ENCODE measurements at regions not wholly inside any gene's neighbourhood (a gene's known extent, or its start where the extent isn't known, plus 50 kb on each side); places are given as distances from the start of the nearest gene placed in this dataset.

- Histone ChIP-seq H3K4me1 (ENCODE audit: control insufficient read depth in 1 of 2, insufficient read depth in 2 of 2, low read length in 2 of 2) (no peaks in the 10 kb centered on the region), H3K27ac (ENCODE audit: low read depth, low read length) (no peak overlapping the region), H3K9ac (ENCODE audit: low read length) (no peak overlapping the region), H3K9me3 (ENCODE audit: control insufficient read depth in 1 of 2, insufficient read depth in 1 of 2, low read depth in 1 of 2, low read length in 2 of 2) (0 out of 4 replicates have a peak, but pooled peaks cover 0 to 3% of the 10 kb centered on the region in 2 experiments), H4K20me1 (ENCODE audit: insufficient read depth) (no peaks in the 10 kb centered on the region), H3K36me3 (ENCODE audit: control insufficient read depth in 1 of 2, insufficient read depth in 2 of 2, low read length in 2 of 2) (no peaks in the 10 kb centered on the region), H3K27me3 (ENCODE audit: insufficient read depth, low read length) (no peaks in the 10 kb centered on the region), H3K9me2 (ENCODE audit: insufficient read depth) (no peaks in the 10 kb centered on the region; the same call in 1 of the 2 replicates), H3K4me2 (ENCODE audit: low read length) (no peak overlapping the region), H3K4me3 (replicated peaks in 1 of 2; ENCODE audit: low read depth in 1 of 2, low read length in 2 of 2) (no peak overlapping the region), H3K79me2 (ENCODE audit: insufficient read depth, low read length) (no peaks in the 10 kb centered on the region), H2AFZ (ENCODE audit: low read depth, low read length, poor library complexity, severe bottlenecking) (no peak overlapping the region)
- POLR2A ChIA-PET = no interaction called here
- ATAC-seq = no peak
- RAD21 ChIA-PET (ENCODE audit: low non-redundant PET in 1 of 2, low total read pairs in 2 of 2, uncharacterized antibody in 2 of 2, unreplicated experiment in 2 of 2) = no interaction called here
- BruUV-seq (replicated peaks) = no TSS peak
- no peak for DNase-seq (ENCODE audit: low read depth, low spot score)
- no peak for TF ChIP-seq YY1 (IDR thresholded peaks at IDR 0.05; ENCODE audit: extremely low read depth, insufficient replicate concordance, low read depth, low read length)
- no peak for TF ChIP-seq ELF1 (IDR thresholded peaks at IDR 0.05; ENCODE audit: borderline replicate concordance, low read depth)
- TF ChIP-seq POLR2AphosphoS5 (IDR thresholded peaks at IDR 0.05; ENCODE audit: low read depth, low read length) = no peak
- TF ChIP-seq RAD21 (IDR thresholded peaks at IDR 0.05; ENCODE audit: low read depth) = no peak
- no peak for TF ChIP-seq SIN3A (IDR thresholded peaks at IDR 0.05; ENCODE audit: low read depth)
- no peak for TF ChIP-seq POLR2A (IDR thresholded peaks at IDR 0.05; ENCODE audit: borderline replicate concordance, extremely low read depth, insufficient read depth, insufficient read length)
- no peak for TF ChIP-seq EGR1 (IDR thresholded peaks at IDR 0.05; ENCODE audit: low read depth)
- TF ChIP-seq CEBPB (IDR thresholded peaks at IDR 0.05; ENCODE audit: low read depth) = no peak
- TF ChIP-seq JUND (IDR thresholded peaks at IDR 0.05) = no peak
- CTCF ChIA-PET = no interaction called here
- intact Hi-C loops (cut with micrococcal nuclease) = no loop called here
Observed at GRCh38 chr4:188892837-188893236, 753.6 kb downstream of the TRIML1 start.

GRCh38 chr4:188903986-188904385 is 764.7 kb downstream of the TRIML1 start:
- POLR2A ChIA-PET = no interaction called here
- Histone ChIP-seq H3K79me2 (ENCODE audit: insufficient read depth, low read length) (no peaks in the 10 kb centered on the region), H3K27ac (ENCODE audit: low read depth, low read length) (no peak overlapping the region), H3K4me3 (replicated peaks in 1 of 2; ENCODE audit: low read depth in 1 of 2, low read length in 2 of 2) (no peak overlapping the region), H4K20me1 (ENCODE audit: insufficient read depth) (no peaks in the 10 kb centered on the region), H3K4me2 (ENCODE audit: low read length) (no peak overlapping the region), H3K4me1 (ENCODE audit: control insufficient read depth in 1 of 2, insufficient read depth in 2 of 2, low read length in 2 of 2) (no peaks in the 10 kb centered on the region), H3K27me3 (ENCODE audit: insufficient read depth, low read length) (no peaks in the 10 kb centered on the region), H3K9ac (ENCODE audit: low read length) (no peak overlapping the region), H3K9me3 (ENCODE audit: control insufficient read depth in 1 of 2, insufficient read depth in 1 of 2, low read depth in 1 of 2, low read length in 2 of 2) (no peaks in the 10 kb centered on the region), H2AFZ (ENCODE audit: low read depth, low read length, poor library complexity, severe bottlenecking) (no peak overlapping the region), H3K36me3 (ENCODE audit: control insufficient read depth in 1 of 2, insufficient read depth in 2 of 2, low read length in 2 of 2) (no peaks in the 10 kb centered on the region), H3K9me2 (ENCODE audit: insufficient read depth) (no peaks in the 10 kb centered on the region)
- BruUV-seq (replicated peaks) = no TSS peak
- intact Hi-C loops (cut with micrococcal nuclease) = no loop called here
- ATAC-seq (no peak; the same call in 1 of the 2 replicates), DNase-seq (ENCODE audit: low read depth, low spot score) (no peak)
- no peak for TF ChIP-seq YY1 (IDR thresholded peaks at IDR 0.05; ENCODE audit: extremely low read depth, insufficient replicate concordance, low read depth, low read length)
- no peak for TF ChIP-seq ATF3 (IDR thresholded peaks at IDR 0.05)
- TF ChIP-seq POLR2AphosphoS5 (IDR thresholded peaks at IDR 0.05; ENCODE audit: low read depth, low read length) = no peak
- TF ChIP-seq TCF7L2 (IDR thresholded peaks at IDR 0.05; ENCODE audit: borderline replicate concordance, extremely low read depth, insufficient read depth, insufficient read length) = no peak
- peak; percentile 44; the same call in 1 of the 2 replicates for TF ChIP-seq RAD21 (IDR thresholded peaks at IDR 0.05; ENCODE audit: low read depth)
- no peak for TF ChIP-seq SRF (IDR thresholded peaks at IDR 0.05; ENCODE audit: low read depth)
- peak in 1 of 3 experiments; percentile 26; a peak in 1 of 6 replicates for TF ChIP-seq CTCF (IDR thresholded peaks at IDR 0.05 in 2 of 3, conservative IDR thresholded peaks at IDR 0.05 in 1 of 3; ENCODE audit: borderline replicate concordance in 1 of 3, insufficient read depth in 1 of 3, low read depth in 2 of 3, low read length in 2 of 3)
- TF ChIP-seq SIN3A (IDR thresholded peaks at IDR 0.05; ENCODE audit: low read depth) = no peak
- TF ChIP-seq, protein P1, sequence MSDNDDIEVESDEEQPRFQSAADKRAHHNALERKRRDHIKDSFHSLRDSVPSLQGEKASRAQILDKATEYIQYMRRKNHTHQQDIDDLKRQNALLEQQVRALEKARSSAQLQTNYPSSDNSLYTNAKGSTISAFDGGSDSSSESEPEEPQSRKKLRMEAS (IDR thresholded peaks at IDR 0.05) = no peak
- RAD21 ChIA-PET (ENCODE audit: low non-redundant PET in 1 of 2, low total read pairs in 2 of 2, uncharacterized antibody in 2 of 2, unreplicated experiment in 2 of 2) = no interaction called here
- CTCF ChIA-PET = no interaction called here
